PFSK-1 (cell line): ENCODE measurements at regions not wholly inside any gene's neighbourhood (a gene's known extent, or its start where the extent isn't known, plus 50 kb on each side); places are given as distances from the start of the nearest gene placed in this dataset.

ENCODE experiments used
- FOXP2 ChIP-seq: optimal IDR thresholded peaks from 2 replicates; pipeline ENCODE3; 2011; ENCODE audit warnings: borderline replicate concordance, control low read depth, inconsistent platforms; ENCODE audit not compliant: insufficient read depth; ENCODE audit errors: extremely low read length, extremely low read depth
- POLR2AphosphoS5 ChIP-seq: IDR thresholded peaks from 2 replicates; pipeline ENCODE4 v1.6.1; 2012; ENCODE audit warnings: low read depth, mild to moderate bottlenecking, control low read depth, low read length, moderate library complexity
- SIN3A ChIP-seq: IDR thresholded peaks from 2 replicates; pipeline ENCODE4 v1.6.1; 2012; ENCODE audit warnings: mild to moderate bottlenecking, low read length, moderate library complexity, borderline replicate concordance; ENCODE audit not compliant: insufficient read depth
- TAF1 ChIP-seq: IDR thresholded peaks from 2 replicates; pipeline ENCODE4 v1.6.1; 2012; ENCODE audit warnings: low read length, control low read depth, borderline replicate concordance; ENCODE audit not compliant: insufficient read depth
- TF ChIP-seq, protein P1 (sequence below), 2 experiments: IDR thresholded peaks; 2 replicates each; pipeline versions ENCODE4 v1.6.1 to v1.8.0; 2011 to 2012; ENCODE audit warnings: low read depth in 2 of 2, low read length in 2 of 2, control low read depth in 1 of 2, inconsistent platforms in 1 of 2, mild to moderate bottlenecking in 1 of 2, moderate library complexity in 1 of 2; ENCODE audit not compliant: insufficient read depth in 1 of 2

- TF ChIP-seq, protein P1, sequence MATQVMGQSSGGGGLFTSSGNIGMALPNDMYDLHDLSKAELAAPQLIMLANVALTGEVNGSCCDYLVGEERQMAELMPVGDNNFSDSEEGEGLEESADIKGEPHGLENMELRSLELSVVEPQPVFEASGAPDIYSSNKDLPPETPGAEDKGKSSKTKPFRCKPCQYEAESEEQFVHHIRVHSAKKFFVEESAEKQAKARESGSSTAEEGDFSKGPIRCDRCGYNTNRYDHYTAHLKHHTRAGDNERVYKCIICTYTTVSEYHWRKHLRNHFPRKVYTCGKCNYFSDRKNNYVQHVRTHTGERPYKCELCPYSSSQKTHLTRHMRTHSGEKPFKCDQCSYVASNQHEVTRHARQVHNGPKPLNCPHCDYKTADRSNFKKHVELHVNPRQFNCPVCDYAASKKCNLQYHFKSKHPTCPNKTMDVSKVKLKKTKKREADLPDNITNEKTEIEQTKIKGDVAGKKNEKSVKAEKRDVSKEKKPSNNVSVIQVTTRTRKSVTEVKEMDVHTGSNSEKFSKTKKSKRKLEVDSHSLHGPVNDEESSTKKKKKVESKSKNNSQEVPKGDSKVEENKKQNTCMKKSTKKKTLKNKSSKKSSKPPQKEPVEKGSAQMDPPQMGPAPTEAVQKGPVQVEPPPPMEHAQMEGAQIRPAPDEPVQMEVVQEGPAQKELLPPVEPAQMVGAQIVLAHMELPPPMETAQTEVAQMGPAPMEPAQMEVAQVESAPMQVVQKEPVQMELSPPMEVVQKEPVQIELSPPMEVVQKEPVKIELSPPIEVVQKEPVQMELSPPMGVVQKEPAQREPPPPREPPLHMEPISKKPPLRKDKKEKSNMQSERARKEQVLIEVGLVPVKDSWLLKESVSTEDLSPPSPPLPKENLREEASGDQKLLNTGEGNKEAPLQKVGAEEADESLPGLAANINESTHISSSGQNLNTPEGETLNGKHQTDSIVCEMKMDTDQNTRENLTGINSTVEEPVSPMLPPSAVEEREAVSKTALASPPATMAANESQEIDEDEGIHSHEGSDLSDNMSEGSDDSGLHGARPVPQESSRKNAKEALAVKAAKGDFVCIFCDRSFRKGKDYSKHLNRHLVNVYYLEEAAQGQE (IDR thresholded peaks at IDR 0.05; ENCODE audit: insufficient read depth in 1 of 2, low read depth in 2 of 2, low read length in 2 of 2): no peak
- TF ChIP-seq FOXP2 (no peak), TAF1 (no peak), SIN3A (no peak), POLR2AphosphoS5 (no peak)
Measured at GRCh38 chr14:53450871-53451270, 297.7 kb upstream of the DDHD1 start.

DNA sequence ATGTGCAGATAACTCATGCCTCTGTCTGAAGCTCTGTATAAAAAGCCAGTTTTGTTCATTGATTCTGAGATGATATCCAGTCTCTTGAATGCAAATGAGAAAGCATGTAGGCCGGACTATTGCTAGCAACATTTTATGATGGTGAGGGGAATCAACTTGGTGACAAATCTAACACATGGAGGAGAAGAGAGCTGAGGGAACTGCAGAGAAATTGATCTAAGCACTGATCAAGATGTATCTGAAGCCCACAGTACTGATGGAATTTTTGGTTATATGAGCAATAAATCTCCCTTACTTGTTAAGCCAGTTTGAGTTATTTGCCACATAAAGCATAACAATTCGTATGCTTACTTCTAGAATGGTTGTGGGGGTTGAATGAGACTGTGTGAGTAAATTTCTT, 295.6 kb upstream of the DDHD1 start:
- TF ChIP-seq, protein P1 (IDR thresholded peaks at IDR 0.05; ENCODE audit: insufficient read depth in 1 of 2, low read depth in 2 of 2, low read length in 2 of 2): no peak
- TF ChIP-seq TAF1 (no peak), FOXP2 (no peak), SIN3A (no peak), POLR2AphosphoS5 (no peak)

DNA sequence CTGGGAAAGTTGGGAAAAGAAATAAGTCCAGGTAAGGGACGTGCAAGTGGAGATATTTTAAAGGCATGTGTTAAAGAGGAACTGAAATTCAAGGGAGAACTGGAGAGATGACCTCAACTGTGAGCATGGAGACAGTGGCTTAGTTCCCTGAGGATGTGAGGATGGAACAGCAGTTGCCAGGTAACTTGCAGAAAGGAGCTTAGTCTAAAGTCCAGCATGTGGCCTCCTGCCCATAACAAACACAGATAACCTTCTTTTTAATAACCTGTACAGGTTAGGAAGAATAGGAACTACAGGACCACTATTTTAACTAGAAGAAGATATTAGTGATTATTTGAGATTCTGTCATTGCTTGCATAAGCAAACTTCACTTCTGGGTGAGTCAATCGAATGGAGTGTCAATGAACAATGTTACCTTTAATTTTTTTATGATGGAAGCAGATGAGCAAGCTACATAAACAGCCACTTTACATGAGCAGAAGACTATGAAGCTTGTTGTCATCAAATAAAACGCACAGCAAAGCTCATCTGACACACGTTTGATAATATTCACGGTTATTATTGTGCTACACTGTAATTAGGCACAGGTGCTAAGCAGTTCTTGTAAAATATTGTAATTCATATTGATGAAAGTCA, 291.7 kb upstream of the DDHD1 start:
- TF ChIP-seq SIN3A (no peak), TAF1 (no peak), POLR2AphosphoS5 (no peak), FOXP2 (no peak)
- TF ChIP-seq, protein P1 (IDR thresholded peaks at IDR 0.05; ENCODE audit: insufficient read depth in 1 of 2, low read depth in 2 of 2, low read length in 2 of 2): no peak

DNA sequence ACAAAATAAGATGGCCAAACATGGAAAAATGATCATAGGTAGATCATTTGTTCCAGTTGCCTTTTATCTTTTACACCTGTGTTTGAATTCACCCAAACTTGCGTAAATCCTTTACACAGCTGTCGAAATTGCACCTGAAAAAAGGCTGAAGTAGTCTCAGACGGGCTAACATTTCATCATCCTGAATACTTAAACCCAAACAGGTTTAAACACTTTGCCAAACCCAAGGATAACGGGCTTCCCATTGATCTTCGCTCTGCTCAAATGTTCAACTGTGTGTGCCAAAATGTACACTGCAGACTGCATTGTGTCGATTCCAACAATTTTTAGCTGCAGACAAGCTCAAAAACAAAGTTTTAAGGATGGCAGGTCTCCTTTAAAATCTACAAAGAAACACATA, 288.7 kb upstream of the DDHD1 start:
- TF ChIP-seq FOXP2 (no peak), TAF1 (no peak), POLR2AphosphoS5 (no peak), SIN3A (no peak)
- TF ChIP-seq, protein P1 (IDR thresholded peaks at IDR 0.05; ENCODE audit: insufficient read depth in 1 of 2, low read depth in 2 of 2, low read length in 2 of 2): no peak

DNA sequence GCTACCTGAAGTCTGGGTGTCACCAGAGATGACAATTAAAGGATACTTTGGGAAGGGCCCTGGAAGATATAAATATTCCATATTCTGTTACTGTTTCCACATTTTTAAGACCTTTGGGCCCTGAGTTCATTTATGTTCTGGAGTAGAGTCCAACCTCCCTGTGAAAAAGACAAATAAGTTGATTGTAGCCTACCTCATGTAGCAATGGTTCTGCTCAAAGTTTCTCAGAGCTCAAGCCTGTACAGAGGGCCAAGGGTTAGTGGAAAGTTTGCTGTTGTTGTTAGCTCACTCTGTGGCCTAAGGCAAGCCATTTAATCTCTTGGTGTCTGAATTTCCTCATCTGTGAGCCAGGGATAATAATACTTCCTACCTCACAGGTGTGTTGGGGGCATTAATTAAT, 284.7 kb upstream of the DDHD1 start:
- TF ChIP-seq POLR2AphosphoS5 (no peak), TAF1 (no peak), SIN3A (no peak), FOXP2 (no peak)
- TF ChIP-seq, protein P1 (IDR thresholded peaks at IDR 0.05; ENCODE audit: insufficient read depth in 1 of 2, low read depth in 2 of 2, low read length in 2 of 2): no peak
